C4-2B (cell line): ENCODE measurements at regions not wholly inside any gene's neighbourhood (a gene's known extent, or its start where the extent isn't known, plus 50 kb on each side); places are given as distances from the start of the nearest gene placed in this dataset.

ENCODE experiments used
- H3K27ac ChIP-seq: fragments of 450-650 bp; 2 replicates; pipeline ENCODE4 v1.5.1; 2017
- ZFX ChIP-seq: fragments of 450-650 bp; IDR thresholded peaks from 2 replicates; pipeline ENCODE4 v1.6.1; 2017
- TF ChIP-seq, protein P1 (sequence below): fragments of 450-650 bp; conservative IDR thresholded peaks from 2 replicates; pipeline ENCODE4 v1.5.1; 2017; ENCODE audit warnings: mild to moderate bottlenecking

DNA sequence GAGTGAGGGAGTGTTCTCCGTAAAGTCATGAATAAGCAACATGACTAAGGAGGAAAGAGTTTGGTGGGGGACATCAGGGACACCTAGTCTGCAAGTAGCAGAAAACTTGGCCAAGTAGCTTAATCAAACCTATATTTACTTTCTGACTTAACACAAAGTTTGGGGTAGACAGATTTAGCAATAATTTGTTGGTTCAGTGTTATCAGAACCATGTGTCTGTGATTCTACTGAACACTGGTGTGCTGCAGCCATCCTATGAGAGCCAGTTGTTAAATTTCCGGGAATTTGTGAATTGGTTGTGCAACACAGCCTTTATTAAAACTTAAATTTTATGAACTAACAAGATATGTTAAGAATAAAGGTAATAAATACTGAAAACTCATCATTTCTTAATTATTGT is 469.3 kb downstream of the C4orf33 start:
- H3K27ac ChIP-seq: no peak overlapping the region

DNA sequence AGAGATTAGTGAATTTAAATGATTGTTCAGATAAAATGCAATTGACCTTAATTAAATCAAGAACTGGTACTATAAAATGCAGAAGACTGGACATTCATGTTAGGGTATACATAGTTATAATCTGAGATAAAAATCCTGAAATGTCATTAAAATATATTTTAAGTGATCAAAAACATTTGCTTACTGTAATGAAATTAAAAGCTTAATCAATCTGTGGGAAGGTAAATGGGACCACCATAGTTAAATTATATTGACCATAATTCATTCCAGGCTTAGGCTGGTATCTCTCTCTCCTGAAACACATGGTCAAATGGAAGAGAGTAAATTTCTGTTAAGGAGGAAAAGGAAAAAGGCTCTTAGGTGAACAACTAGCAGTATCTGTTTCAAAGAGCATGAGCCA is 474.4 kb downstream of the C4orf33 start:
- no peak overlapping the region for H3K27ac ChIP-seq
- TF ChIP-seq, protein P1, sequence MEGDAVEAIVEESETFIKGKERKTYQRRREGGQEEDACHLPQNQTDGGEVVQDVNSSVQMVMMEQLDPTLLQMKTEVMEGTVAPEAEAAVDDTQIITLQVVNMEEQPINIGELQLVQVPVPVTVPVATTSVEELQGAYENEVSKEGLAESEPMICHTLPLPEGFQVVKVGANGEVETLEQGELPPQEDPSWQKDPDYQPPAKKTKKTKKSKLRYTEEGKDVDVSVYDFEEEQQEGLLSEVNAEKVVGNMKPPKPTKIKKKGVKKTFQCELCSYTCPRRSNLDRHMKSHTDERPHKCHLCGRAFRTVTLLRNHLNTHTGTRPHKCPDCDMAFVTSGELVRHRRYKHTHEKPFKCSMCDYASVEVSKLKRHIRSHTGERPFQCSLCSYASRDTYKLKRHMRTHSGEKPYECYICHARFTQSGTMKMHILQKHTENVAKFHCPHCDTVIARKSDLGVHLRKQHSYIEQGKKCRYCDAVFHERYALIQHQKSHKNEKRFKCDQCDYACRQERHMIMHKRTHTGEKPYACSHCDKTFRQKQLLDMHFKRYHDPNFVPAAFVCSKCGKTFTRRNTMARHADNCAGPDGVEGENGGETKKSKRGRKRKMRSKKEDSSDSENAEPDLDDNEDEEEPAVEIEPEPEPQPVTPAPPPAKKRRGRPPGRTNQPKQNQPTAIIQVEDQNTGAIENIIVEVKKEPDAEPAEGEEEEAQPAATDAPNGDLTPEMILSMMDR: no peak
- no peak for TF ChIP-seq ZFX

More for the DNA sequence above, 469.3 kb downstream of the C4orf33 start:
- TF ChIP-seq ZFX: no peak
- TF ChIP-seq, protein P1: no peak

GRCh38 chr4:129578336-129578735 is 482.4 kb downstream of the C4orf33 start:
- H3K27ac ChIP-seq: no peak overlapping the region
- TF ChIP-seq, protein P1: no peak
- no peak for TF ChIP-seq ZFX

GRCh38 chr4:129581305-129581704 is 485.4 kb downstream of the C4orf33 start:
- H3K27ac ChIP-seq: no peak overlapping the region
- TF ChIP-seq, protein P1: no peak

- TF ChIP-seq ZFX: no peak
- TF ChIP-seq, protein P1: no peak
- no peak overlapping the region for H3K27ac ChIP-seq
Observed at GRCh38 chr4:129583868-129584267, 487.9 kb downstream of the C4orf33 start.

DNA sequence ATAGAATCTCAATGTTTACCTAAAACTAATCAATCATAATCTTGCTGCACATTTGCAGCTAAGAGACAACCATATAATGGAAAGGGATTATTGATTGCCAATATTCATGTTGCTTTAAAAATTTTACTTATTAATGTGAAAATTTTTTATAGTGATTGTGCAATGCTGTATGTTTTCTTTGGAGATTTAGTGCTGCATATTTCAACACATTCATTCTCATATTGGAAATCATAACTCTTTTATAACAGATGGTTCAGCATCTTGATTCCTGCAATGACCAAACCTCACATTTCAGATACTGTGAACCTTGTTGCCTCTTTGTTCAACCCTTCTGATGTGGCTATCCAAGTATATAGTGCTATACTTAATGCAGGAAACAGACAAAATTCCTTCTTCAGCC is 502.6 kb downstream of the C4orf33 start:
- no peak overlapping the region for H3K27ac ChIP-seq
- TF ChIP-seq, protein P1: no peak
- TF ChIP-seq ZFX: no peak

DNA sequence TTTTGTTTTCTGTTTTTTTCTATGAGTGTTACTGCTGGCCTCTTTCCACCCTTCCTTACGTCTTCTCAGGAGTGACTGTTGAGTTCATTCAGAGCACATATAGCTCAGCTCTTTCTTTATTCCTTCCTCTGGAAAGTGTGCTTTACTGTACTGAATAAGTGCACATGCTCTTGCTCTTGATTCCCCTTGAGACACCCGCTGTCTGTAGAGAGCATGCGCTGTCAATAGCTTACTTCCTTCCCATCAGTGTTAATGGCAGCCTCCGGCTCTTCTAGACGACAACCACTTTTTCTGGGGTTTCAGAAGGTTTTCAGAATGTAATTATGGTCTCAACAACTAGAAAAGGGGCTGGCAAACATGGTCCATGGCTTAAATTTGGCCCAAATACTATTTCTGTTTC is 504.9 kb downstream of the C4orf33 start:
- no peak overlapping the region for H3K27ac ChIP-seq
- TF ChIP-seq, protein P1: no peak
- TF ChIP-seq ZFX: no peak
